HFF-Myc (cell line): ENCODE measurements at regions not wholly inside any gene's neighbourhood (a gene's known extent, or its start where the extent isn't known, plus 50 kb on each side); places are given as distances from the start of the nearest gene placed in this dataset.
"Not testable (repeated sequence)": the region's sequence is repeated elsewhere in the genome, so short reads cannot be mapped to it uniquely, and the experiment has no call there.

Experiments used
- DNase-seq: peaks from one replicate; pipeline ENCODE4 v3.0.0-alpha.2; 2011; ENCODE audit warnings: low read depth; ENCODE audit errors: extremely low read depth
- H3K4me3 ChIP-seq: replicated peaks from 2 replicates; pipeline ENCODE4 v1.5.1; 2011; ENCODE audit warnings: low read depth, mild to moderate bottlenecking, control low read depth, low read length
- CTCF ChIP-seq: IDR thresholded peaks from 2 replicates; pipeline ENCODE4 v1.5.1; 2012; ENCODE audit warnings: mild to moderate bottlenecking, low read depth, low read length, control low read depth; ENCODE audit errors: missing control alignments

- DNase-seq: no peak
- TF ChIP-seq CTCF: no peak
- H3K4me3 ChIP-seq: no peak overlapping the region
Observed at GRCh38 chr7:142581341-142581740, 167.9 kb upstream of the PRSS1 start.

GRCh38 chr7:142579946-142580345, 169.3 kb upstream of the PRSS1 start:
- no peak for DNase-seq
- no peak for TF ChIP-seq CTCF
- no peak overlapping the region for H3K4me3 ChIP-seq

GRCh38 chr7:142575351-142575750, 173.9 kb upstream of the PRSS1 start:
- not testable (repeated sequence) for DNase-seq, H3K4me3 ChIP-seq

GRCh38 chr7:142571581-142571980, 177.7 kb upstream of the PRSS1 start:
- DNase-seq: no peak
- no peak for TF ChIP-seq CTCF
- H3K4me3 ChIP-seq: no peak overlapping the region

- no peak overlapping the region for H3K4me3 ChIP-seq
- no peak for DNase-seq
- no peak for TF ChIP-seq CTCF
Observed at GRCh38 chr7:142569851-142570250, 179.4 kb upstream of the PRSS1 start.

- no peak for TF ChIP-seq CTCF
- DNase-seq: peak; percentile 86
- no peak overlapping the region for H3K4me3 ChIP-seq
Observed at GRCh38 chr7:142568435-142569097, 180.7 kb upstream of the PRSS1 start.

GRCh38 chr7:142567201-142568075, 181.8 kb upstream of the PRSS1 start:
- no peak for DNase-seq
- no peak for TF ChIP-seq CTCF
- H3K4me3 ChIP-seq: no peak overlapping the region
